ENCODE measurements at regions not wholly inside any gene's neighbourhood (a gene's known extent, or its start where the extent isn't known, plus 50 kb on each side); places are given as distances from the start of the nearest gene placed in this dataset.
"Not testable (repeated sequence)": the region's sequence is repeated elsewhere in the genome, so short reads cannot be mapped to it uniquely, and the experiment has no call there.

GRCh38 chr14:103232031-103232808 lies 101.8 kb upstream of the EIF5 start:
- Mint-ChIP-seq H3K4me1 (ENCODE audit: low read depth) (no peaks in the 10 kb centered on the region), H3K27ac (no peak overlapping the region), H3K9me3 (peaks cover 1% of the 10 kb centered on the region), H3K27me3 (ENCODE audit: low read depth) (peaks cover 22% of the 10 kb centered on the region), H3K36me3 (ENCODE audit: low read depth) (no peaks in the 10 kb centered on the region), H3K4me3 (no peak overlapping the region)

- no peak overlapping the region for H3K27ac Mint-ChIP-seq
Measured at GRCh38 chr14:103232831-103233319, 101.2 kb upstream of the EIF5 start.

GRCh38 chr14:103233328-103233727 lies 100.7 kb upstream of the EIF5 start:
- peaks cover 26% of the 10 kb centered on the region for H3K27me3 Mint-ChIP-seq (ENCODE audit: low read depth)
- peaks cover 11% of the 10 kb centered on the region for H3K9me3 Mint-ChIP-seq
- H3K36me3 Mint-ChIP-seq (ENCODE audit: low read depth): peaks cover 2% of the 10 kb centered on the region
- no peak overlapping the region for H3K4me3 Mint-ChIP-seq
- no peak overlapping the region for H3K27ac Mint-ChIP-seq
- no peaks in the 10 kb centered on the region for H3K4me1 Mint-ChIP-seq (ENCODE audit: low read depth)

More at GRCh38 chr14:103232831-103233319, 101.2 kb upstream of the EIF5 start:
- Mint-ChIP-seq H3K9me3 (peaks cover 6% of the 10 kb centered on the region), H3K4me1 (ENCODE audit: low read depth) (no peaks in the 10 kb centered on the region), H3K36me3 (ENCODE audit: low read depth) (no peaks in the 10 kb centered on the region), H3K4me3 (no peak overlapping the region), H3K27me3 (ENCODE audit: low read depth) (peaks cover 22% of the 10 kb centered on the region)

- Mint-ChIP-seq H3K9me3 (peaks cover 23% of the 10 kb centered on the region), H3K27me3 (ENCODE audit: low read depth) (peaks cover 26% of the 10 kb centered on the region)
- not testable (repeated sequence) for H3K4me3 Mint-ChIP-seq; H3K4me1 Mint-ChIP-seq (ENCODE audit: low read depth); H3K27ac Mint-ChIP-seq; H3K36me3 Mint-ChIP-seq (ENCODE audit: low read depth)
Measured at GRCh38 chr14:103234826-103235225, 99.2 kb upstream of the EIF5 start.

- not testable (repeated sequence) for H3K27ac Mint-ChIP-seq; H3K4me1 Mint-ChIP-seq (ENCODE audit: low read depth); H3K4me3 Mint-ChIP-seq; H3K36me3 Mint-ChIP-seq (ENCODE audit: low read depth)
- H3K9me3 Mint-ChIP-seq: peaks cover 25% of the 10 kb centered on the region
- H3K27me3 Mint-ChIP-seq (ENCODE audit: low read depth): peaks cover 26% of the 10 kb centered on the region
Measured at GRCh38 chr14:103235506-103235905, 98.5 kb upstream of the EIF5 start.

GRCh38 chr14:103239751-103240150 lies 94.3 kb upstream of the EIF5 start:
- Mint-ChIP-seq H3K27me3 (ENCODE audit: low read depth) (peaks cover 26% of the 10 kb centered on the region), H3K9me3 (peaks cover 34% of the 10 kb centered on the region), H3K36me3 (ENCODE audit: low read depth) (peaks cover 2% of the 10 kb centered on the region), H3K4me1 (ENCODE audit: low read depth) (no peaks in the 10 kb centered on the region), H3K27ac (no peak overlapping the region), H3K4me3 (no peak overlapping the region)

GRCh38 chr14:103241531-103241930 lies 92.5 kb upstream of the EIF5 start:
- Mint-ChIP-seq H3K36me3 (ENCODE audit: low read depth) (peaks cover 2% of the 10 kb centered on the region), H3K4me3 (no peak overlapping the region), H3K27ac (no peak overlapping the region), H3K4me1 (ENCODE audit: low read depth) (no peaks in the 10 kb centered on the region), H3K27me3 (ENCODE audit: low read depth) (peaks cover 13% of the 10 kb centered on the region), H3K9me3 (peaks cover 34% of the 10 kb centered on the region)

- Mint-ChIP-seq H3K9me3 (peaks cover 16% of the 10 kb centered on the region), H3K27me3 (ENCODE audit: low read depth) (peaks cover 10% of the 10 kb centered on the region), H3K27ac (no peak overlapping the region), H3K4me3 (no peak overlapping the region), H3K4me1 (ENCODE audit: low read depth) (no peaks in the 10 kb centered on the region), H3K36me3 (ENCODE audit: low read depth) (no peaks in the 10 kb centered on the region)
Measured at GRCh38 chr14:103243764-103244737, 90.0 kb upstream of the EIF5 start.

GRCh38 chr14:103245624-103246031 lies 88.4 kb upstream of the EIF5 start:
- H3K27ac Mint-ChIP-seq: not testable (repeated sequence)
- H3K27me3 Mint-ChIP-seq (ENCODE audit: low read depth): peaks cover 12% of the 10 kb centered on the region

GRCh38 chr14:103246070-103246469 lies 88.0 kb upstream of the EIF5 start:
- peaks cover 12% of the 10 kb centered on the region for H3K27me3 Mint-ChIP-seq (ENCODE audit: low read depth)
- H3K4me1 Mint-ChIP-seq (ENCODE audit: low read depth): no peaks in the 10 kb centered on the region
- H3K9me3 Mint-ChIP-seq: peaks cover 6% of the 10 kb centered on the region
- no peak overlapping the region for H3K4me3 Mint-ChIP-seq
- H3K36me3 Mint-ChIP-seq (ENCODE audit: low read depth): no peaks in the 10 kb centered on the region
- no peak overlapping the region for H3K27ac Mint-ChIP-seq

More at GRCh38 chr14:103245624-103246031, 88.4 kb upstream of the EIF5 start:
- not testable (repeated sequence) for H3K4me1 Mint-ChIP-seq (ENCODE audit: low read depth); H3K36me3 Mint-ChIP-seq (ENCODE audit: low read depth); H3K4me3 Mint-ChIP-seq; H3K9me3 Mint-ChIP-seq

- Mint-ChIP-seq H3K27ac (no peak overlapping the region), H3K27me3 (ENCODE audit: low read depth) (peaks cover 12% of the 10 kb centered on the region), H3K4me3 (no peak overlapping the region), H3K4me1 (ENCODE audit: low read depth) (no peaks in the 10 kb centered on the region), H3K9me3 (no peaks in the 10 kb centered on the region), H3K36me3 (ENCODE audit: low read depth) (no peaks in the 10 kb centered on the region)
Measured at GRCh38 chr14:103247169-103247606, 86.8 kb upstream of the EIF5 start.

- Mint-ChIP-seq H3K27ac (no peak overlapping the region), H3K9me3 (no peaks in the 10 kb centered on the region), H3K4me3 (no peak overlapping the region), H3K36me3 (ENCODE audit: low read depth) (no peaks in the 10 kb centered on the region), H3K27me3 (ENCODE audit: low read depth) (peaks cover 3% of the 10 kb centered on the region), H3K4me1 (ENCODE audit: low read depth) (no peaks in the 10 kb centered on the region)
Measured at GRCh38 chr14:103250181-103250580, 83.9 kb upstream of the EIF5 start.

GRCh38 chr14:103250874-103251273 lies 83.2 kb upstream of the EIF5 start:
- Mint-ChIP-seq H3K4me1 (ENCODE audit: low read depth) (no peaks in the 10 kb centered on the region), H3K27ac (no peak overlapping the region)

GRCh38 chr14:103255555-103255954 lies 78.5 kb upstream of the EIF5 start:
- H3K4me3 Mint-ChIP-seq: no peak overlapping the region
- H3K9me3 Mint-ChIP-seq: no peaks in the 10 kb centered on the region

More at GRCh38 chr14:103250874-103251273, 83.2 kb upstream of the EIF5 start:
- Mint-ChIP-seq H3K9me3 (no peaks in the 10 kb centered on the region), H3K4me3 (no peak overlapping the region), H3K36me3 (ENCODE audit: low read depth) (no peaks in the 10 kb centered on the region), H3K27me3 (ENCODE audit: low read depth) (peaks cover 3% of the 10 kb centered on the region)

More at GRCh38 chr14:103255555-103255954, 78.5 kb upstream of the EIF5 start:
- peaks cover 2% of the 10 kb centered on the region for H3K4me1 Mint-ChIP-seq (ENCODE audit: low read depth)
- H3K27ac Mint-ChIP-seq: no peak overlapping the region
- no peaks in the 10 kb centered on the region for H3K27me3 Mint-ChIP-seq (ENCODE audit: low read depth)
- H3K36me3 Mint-ChIP-seq (ENCODE audit: low read depth): no peaks in the 10 kb centered on the region

Data from T-helper 1 cell treated with Interleukin-12 subunit alpha and Interleukin-12 subunit beta and Interleukin-4 antibody, amounts not matched to agents 30 μg/mL and 1 μg/mL, for 36 hours (primary cell).